ENCODE measurements at regions not wholly inside any gene's neighbourhood (a gene's known extent, or its start where the extent isn't known, plus 50 kb on each side); places are given as distances from the start of the nearest gene placed in this dataset.

DNA sequence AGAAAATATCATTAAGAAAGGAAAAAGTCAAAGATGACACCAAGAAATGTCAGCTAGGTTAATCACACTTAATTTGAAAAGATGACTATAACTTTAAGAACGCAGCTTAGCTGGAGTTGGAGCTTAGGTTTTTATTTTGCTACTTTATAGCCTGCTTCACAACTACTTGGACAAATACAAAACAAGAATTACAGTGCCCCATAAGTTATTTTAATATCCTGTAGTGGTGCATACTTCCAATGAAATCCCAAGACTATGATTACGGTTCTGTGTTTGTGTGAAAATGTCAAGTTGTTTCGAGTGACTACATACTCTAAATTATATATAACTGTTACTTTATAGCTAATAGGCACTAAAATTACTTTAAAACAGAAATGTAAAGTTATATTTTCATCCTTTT is 244.6 kb upstream of the MGMT start:
- TF ChIP-seq, protein P1, sequence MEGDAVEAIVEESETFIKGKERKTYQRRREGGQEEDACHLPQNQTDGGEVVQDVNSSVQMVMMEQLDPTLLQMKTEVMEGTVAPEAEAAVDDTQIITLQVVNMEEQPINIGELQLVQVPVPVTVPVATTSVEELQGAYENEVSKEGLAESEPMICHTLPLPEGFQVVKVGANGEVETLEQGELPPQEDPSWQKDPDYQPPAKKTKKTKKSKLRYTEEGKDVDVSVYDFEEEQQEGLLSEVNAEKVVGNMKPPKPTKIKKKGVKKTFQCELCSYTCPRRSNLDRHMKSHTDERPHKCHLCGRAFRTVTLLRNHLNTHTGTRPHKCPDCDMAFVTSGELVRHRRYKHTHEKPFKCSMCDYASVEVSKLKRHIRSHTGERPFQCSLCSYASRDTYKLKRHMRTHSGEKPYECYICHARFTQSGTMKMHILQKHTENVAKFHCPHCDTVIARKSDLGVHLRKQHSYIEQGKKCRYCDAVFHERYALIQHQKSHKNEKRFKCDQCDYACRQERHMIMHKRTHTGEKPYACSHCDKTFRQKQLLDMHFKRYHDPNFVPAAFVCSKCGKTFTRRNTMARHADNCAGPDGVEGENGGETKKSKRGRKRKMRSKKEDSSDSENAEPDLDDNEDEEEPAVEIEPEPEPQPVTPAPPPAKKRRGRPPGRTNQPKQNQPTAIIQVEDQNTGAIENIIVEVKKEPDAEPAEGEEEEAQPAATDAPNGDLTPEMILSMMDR (IDR thresholded peaks at IDR 0.05) = no peak
- no peak for TF ChIP-seq POLR2A (IDR thresholded peaks at IDR 0.05)
